Right lobe of liver (tissue), 6 donors: ENCODE measurements at regions not wholly inside any gene's neighbourhood (a gene's known extent, or its start where the extent isn't known, plus 50 kb on each side); places are given as distances from the start of the nearest gene placed in this dataset.

Source experiments
- ATAC-seq, 4 donors: fragments of 200-7000 bp; cut with Tn5 transposase; one replicate each; pipeline ENCODE4 v1.9.1; 2020; ENCODE audit warnings: mild to moderate bottlenecking in 4 of 4, moderate library complexity in 4 of 4
- DNase-seq, 3 donors: peaks; one replicate each; pipeline ENCODE4 v3.0.0-alpha.2; 2020
- H3K27ac ChIP-seq, 3 donors: fragments of 200-600 bp; one replicate each; pipeline ENCODE4 v1.8.0; 2022
- H3K27me3 ChIP-seq, 2 donors: fragments of 200-600 bp; one replicate each; pipeline ENCODE4 v1.8.0; 2022
- H3K36me3 ChIP-seq, 4 donors: fragments of 200-600 bp; sonication (generic) in 1 of 4; one replicate each; pipeline versions ENCODE4 v1.5.1 to v1.8.0; 2017 to 2022; ENCODE audit warnings: control low read depth in 1 of 4
- H3K4me1 ChIP-seq, 4 donors: fragments of 200-600 bp; sonication (generic) in 1 of 4; one replicate each; pipeline versions ENCODE4 v1.5.1 to v1.8.0; 2017 to 2022; ENCODE audit warnings: control low read depth in 1 of 4
- H3K4me3 ChIP-seq, 3 donors: fragments of 200-600 bp; one replicate each; pipeline ENCODE4 v1.8.0; 2022
- H3K9me3 ChIP-seq, 4 donors: fragments of 200-600 bp; sonication (generic) in 1 of 4; one replicate each; pipeline versions ENCODE4 v1.5.1 to v1.8.0; 2017 to 2022; ENCODE audit warnings: control low read depth in 1 of 4
- POLR2A ChIP-seq: fragments of 450-650 bp; IDR thresholded peaks from one replicate; pipeline ENCODE4 v1.6.1; 2017; ENCODE audit warnings: antibody characterized with exemption, mild to moderate bottlenecking
- WGBS: methylation state at CpG from one replicate; pipeline ENCODE4 v1.1.6; 2018; ENCODE audit warnings: low coverage, low lambda C conversion rate; ENCODE audit not compliant: insufficient coverage; ENCODE audit errors: missing lambda C conversion rate; 5-methylcytosine and 5-hydroxymethylcytosine counted together
- intact Hi-C, 2 donors: fragments of 100-400 bp; cut with DNase I; formaldehyde crosslinking; loops; one replicate each; pipeline versions ENCODE4 v1.11.2 to v1.14.1; 2022
- TF ChIP-seq, protein P1 (sequence below), 4 donors: fragments of 200-600 bp in 3 of 4; fragments of 450-650 bp in 1 of 4; IDR thresholded peaks; one replicate each; pipeline versions ENCODE4 v1.5.1 to v1.8.0; 2016 to 2022; ENCODE audit warnings: antibody characterized with exemption in 4 of 4, mild to moderate bottlenecking in 2 of 4
- donor health status: DM: no; HTN: yes; CAD: no.
- donor health status: DM: no; HTN: no; CAD: no.
- donor health status: DM: no; HTN: no; CAD: no.
- donor health status: DM: no; HTN: yes; CAD: no.
- donor health status: DM: no; HTN: yes; CAD: no.

DNA sequence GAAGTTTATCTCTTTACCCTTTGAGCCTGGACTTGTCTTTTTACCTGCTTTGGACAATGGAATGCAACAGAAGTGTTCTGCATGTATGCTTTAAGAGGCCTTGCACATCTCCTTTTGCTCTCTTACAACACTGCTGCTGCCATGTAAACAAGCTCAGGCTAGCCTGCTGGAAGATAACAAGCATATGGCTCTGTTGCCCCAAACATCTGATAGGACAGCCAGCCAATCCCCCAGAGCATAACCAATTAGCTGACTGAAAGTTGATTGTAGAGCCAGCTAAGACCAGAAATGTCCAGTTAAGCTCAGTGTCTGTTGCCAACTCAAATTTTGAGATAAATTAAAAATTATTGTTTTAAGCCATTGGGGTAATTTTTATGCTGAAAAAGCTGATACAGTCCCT is 510.6 kb upstream of the CNKSR2 start:
- no peaks in the 10 kb centered on the region for H3K27me3 ChIP-seq
- intact Hi-C loops, result no loop called here
- no peak for TF ChIP-seq POLR2A
- TF ChIP-seq, protein P1, sequence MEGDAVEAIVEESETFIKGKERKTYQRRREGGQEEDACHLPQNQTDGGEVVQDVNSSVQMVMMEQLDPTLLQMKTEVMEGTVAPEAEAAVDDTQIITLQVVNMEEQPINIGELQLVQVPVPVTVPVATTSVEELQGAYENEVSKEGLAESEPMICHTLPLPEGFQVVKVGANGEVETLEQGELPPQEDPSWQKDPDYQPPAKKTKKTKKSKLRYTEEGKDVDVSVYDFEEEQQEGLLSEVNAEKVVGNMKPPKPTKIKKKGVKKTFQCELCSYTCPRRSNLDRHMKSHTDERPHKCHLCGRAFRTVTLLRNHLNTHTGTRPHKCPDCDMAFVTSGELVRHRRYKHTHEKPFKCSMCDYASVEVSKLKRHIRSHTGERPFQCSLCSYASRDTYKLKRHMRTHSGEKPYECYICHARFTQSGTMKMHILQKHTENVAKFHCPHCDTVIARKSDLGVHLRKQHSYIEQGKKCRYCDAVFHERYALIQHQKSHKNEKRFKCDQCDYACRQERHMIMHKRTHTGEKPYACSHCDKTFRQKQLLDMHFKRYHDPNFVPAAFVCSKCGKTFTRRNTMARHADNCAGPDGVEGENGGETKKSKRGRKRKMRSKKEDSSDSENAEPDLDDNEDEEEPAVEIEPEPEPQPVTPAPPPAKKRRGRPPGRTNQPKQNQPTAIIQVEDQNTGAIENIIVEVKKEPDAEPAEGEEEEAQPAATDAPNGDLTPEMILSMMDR (IDR thresholded peaks at IDR 0.05), result no peak
- H3K4me3 ChIP-seq, result no peak overlapping the region
- H3K36me3 ChIP-seq, result no peaks in the 10 kb centered on the region
- H3K27ac ChIP-seq, result no peak overlapping the region
- H3K4me1 ChIP-seq, result no peaks in the 10 kb centered on the region
- DNase-seq, result no peak
- H3K9me3 ChIP-seq, result no peaks in the 10 kb centered on the region
- no peak for ATAC-seq

DNA sequence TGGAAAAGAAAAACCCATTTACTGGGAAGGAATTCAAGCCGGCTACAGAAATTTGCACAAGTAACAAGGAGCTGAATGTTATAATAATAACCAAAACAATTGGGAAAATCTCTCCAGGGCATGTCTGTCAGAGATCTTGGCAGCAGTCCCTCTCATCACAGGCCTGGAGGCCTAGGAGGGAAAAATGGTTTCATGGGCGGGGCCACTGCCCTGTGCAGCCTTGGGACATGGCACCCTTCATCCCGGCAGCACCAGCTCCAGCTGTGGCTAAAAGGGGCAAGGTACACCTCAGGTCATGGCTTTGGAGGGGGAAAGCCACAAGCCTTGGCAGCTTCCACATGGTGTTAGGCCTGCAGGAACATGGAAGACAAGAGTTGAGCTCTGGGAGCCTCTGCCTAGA is 513.1 kb upstream of the CNKSR2 start:
- Histone ChIP-seq H3K27ac (no peak overlapping the region), H3K4me3 (no peak overlapping the region), H3K27me3 (no peaks in the 10 kb centered on the region), H3K36me3 (no peaks in the 10 kb centered on the region), H3K4me1 (no peaks in the 10 kb centered on the region), H3K9me3 (no peaks in the 10 kb centered on the region)
- intact Hi-C loops, result no loop called here
- WGBS, result 64% methylated on average over 1 of the region's 3 CpGs
- ATAC-seq (no peak), DNase-seq (no peak)
- TF ChIP-seq, protein P1 (IDR thresholded peaks at IDR 0.05), result no peak

DNA sequence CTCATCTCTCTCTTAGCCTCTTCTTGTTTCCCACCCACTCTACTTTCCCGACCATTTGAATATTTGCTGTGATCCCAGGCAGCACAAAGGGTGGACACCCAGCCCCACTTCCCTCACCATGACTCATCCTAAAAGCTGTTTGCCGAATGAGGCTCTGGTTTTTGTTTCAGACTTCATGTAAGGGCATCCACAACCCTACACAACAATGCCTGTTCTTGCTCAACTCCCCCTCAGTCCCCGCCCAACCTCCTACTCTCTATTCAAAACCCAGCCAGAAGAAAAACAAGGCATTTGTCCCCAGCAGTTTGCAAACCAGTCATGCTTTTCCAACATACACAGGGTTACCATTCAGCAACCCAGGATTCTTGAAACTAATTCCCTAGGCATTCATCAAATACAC is 516.5 kb upstream of the CNKSR2 start:
- ATAC-seq, result no peak
- no peaks in the 10 kb centered on the region for H3K4me1 ChIP-seq
- H3K27ac ChIP-seq, result no peak overlapping the region
- H3K4me3 ChIP-seq, result no peak overlapping the region
- H3K36me3 ChIP-seq, result no peaks in the 10 kb centered on the region
- no peaks in the 10 kb centered on the region for H3K9me3 ChIP-seq
- TF ChIP-seq POLR2A, result no peak
- TF ChIP-seq, protein P1 (IDR thresholded peaks at IDR 0.05), result no peak
- intact Hi-C loops, result no loop called here
- DNase-seq, result no peak
- WGBS, result 35% methylated on average over 3 of the region's 3 CpGs
- no peaks in the 10 kb centered on the region for H3K27me3 ChIP-seq

DNA sequence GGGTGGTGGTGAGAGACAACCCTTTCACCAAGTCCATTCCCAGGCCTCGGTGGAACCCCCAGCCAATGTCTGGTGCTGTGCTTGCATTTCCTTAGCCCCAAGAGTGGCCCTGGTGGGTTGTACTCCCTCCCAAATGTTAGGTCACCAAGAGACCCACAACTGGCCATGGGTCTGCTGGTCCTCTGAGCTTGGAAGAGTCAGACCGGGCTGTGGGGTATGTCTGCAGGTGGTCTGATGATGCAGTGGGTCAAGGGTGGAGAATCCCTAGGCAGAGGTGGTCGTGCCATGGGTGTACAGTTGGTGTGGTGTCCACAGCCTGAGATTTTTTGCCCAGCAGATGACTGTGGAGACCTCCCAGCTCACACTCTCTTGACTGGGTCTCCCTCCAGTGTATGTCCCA is 535.7 kb upstream of the CNKSR2 start:
- DNase-seq (no peak), ATAC-seq (no peak)
- no peak overlapping the region for H3K4me3 ChIP-seq
- no peak overlapping the region for H3K27ac ChIP-seq
- no peaks in the 10 kb centered on the region for H3K36me3 ChIP-seq
- WGBS, result 100% methylated on average over 1 of the region's 3 CpGs
- no peaks in the 10 kb centered on the region for H3K27me3 ChIP-seq
- H3K4me1 ChIP-seq, result no peaks in the 10 kb centered on the region
- no peak for TF ChIP-seq POLR2A
- TF ChIP-seq, protein P1 (IDR thresholded peaks at IDR 0.05), result no peak
- intact Hi-C loops, result no loop called here
- H3K9me3 ChIP-seq, result no peaks in the 10 kb centered on the region

DNA sequence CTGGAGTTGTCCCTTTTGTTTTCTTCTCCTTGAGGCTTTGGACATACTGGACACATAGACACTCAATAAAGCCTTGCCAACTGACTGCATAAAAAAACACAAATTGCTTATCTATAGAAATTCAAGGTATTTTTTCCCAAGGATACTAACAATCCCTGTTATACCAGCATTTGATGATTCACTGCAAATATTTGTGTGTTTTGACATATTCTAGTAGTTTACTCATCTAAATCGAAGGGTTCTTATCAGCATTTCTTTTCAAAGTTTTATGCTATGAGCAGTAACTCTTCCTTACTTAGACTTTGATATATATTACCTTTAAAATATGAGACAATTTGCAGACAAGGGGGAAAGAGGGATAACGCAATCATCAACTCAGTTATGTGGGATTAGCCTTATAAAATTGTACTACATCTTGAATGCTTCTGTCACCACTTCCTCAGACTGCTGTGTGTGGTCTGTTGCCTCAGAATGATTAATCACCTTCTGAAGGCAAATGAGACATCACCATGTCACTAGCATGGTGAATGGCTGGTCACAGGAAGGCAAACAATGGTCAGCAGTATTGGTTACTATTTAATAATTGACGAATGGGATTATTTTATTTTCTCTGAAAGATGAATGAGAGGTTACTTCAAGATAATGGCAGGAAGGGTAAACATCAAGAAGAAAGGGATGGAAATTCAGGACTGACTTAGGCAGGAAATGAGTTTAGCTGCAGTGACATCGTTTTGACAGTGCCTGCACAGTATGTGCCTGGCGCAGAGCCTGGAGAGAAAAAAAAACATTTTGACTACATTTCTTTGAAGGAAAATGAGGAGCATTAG is 544.3 kb upstream of the CNKSR2 start:
- Histone ChIP-seq H3K9me3 (no peaks in the 10 kb centered on the region), H3K27ac (no peak overlapping the region), H3K4me3 (no peak overlapping the region), H3K4me1 (no peaks in the 10 kb centered on the region), H3K36me3 (no peaks in the 10 kb centered on the region), H3K27me3 (no peaks in the 10 kb centered on the region)
- TF ChIP-seq POLR2A, result no peak
- TF ChIP-seq, protein P1 (IDR thresholded peaks at IDR 0.05), result no peak
- intact Hi-C loops, result no loop called here
- ATAC-seq, result no peak
- 30% methylated on average over 4 of the region's 5 CpGs for WGBS
- DNase-seq, result no peak
